Esophagus (tissue), 2 donors: ENCODE measurements at regions not wholly inside any gene's neighbourhood (a gene's known extent, or its start where the extent isn't known, plus 50 kb on each side); places are given as distances from the start of the nearest gene placed in this dataset.

Source experiments
- H3K27ac ChIP-seq, 2 donors: one replicate each; pipeline ENCODE4 v1.5.1; 2013; ENCODE audit warnings: low read depth in 2 of 2, mild to moderate bottlenecking in 2 of 2, inconsistent platforms in 1 of 2, low read length in 1 of 2, moderate library complexity in 1 of 2
- H3K27me3 ChIP-seq, 2 donors: one replicate each; pipeline ENCODE4 v1.6.1; 2013; ENCODE audit warnings: low read length in 2 of 2, control low read depth in 1 of 2, mild to moderate bottlenecking in 1 of 2; ENCODE audit not compliant: insufficient read depth in 2 of 2, control insufficient read depth in 1 of 2
- H3K36me3 ChIP-seq, 2 donors: one replicate each; pipeline ENCODE4 v1.6.1; 2013; ENCODE audit warnings: low read length in 1 of 2; ENCODE audit not compliant: control insufficient read depth in 2 of 2, insufficient read depth in 2 of 2
- H3K4me1 ChIP-seq, 2 donors: one replicate each; pipeline ENCODE4 v1.6.1; 2013; ENCODE audit warnings: low read length in 1 of 2; ENCODE audit not compliant: control insufficient read depth in 2 of 2, insufficient read depth in 2 of 2
- H3K4me3 ChIP-seq, 2 donors: one replicate each; pipeline ENCODE4 v1.5.1; 2013; ENCODE audit warnings: low read length in 2 of 2, mild to moderate bottlenecking in 2 of 2, low read depth in 1 of 2, moderate library complexity in 1 of 2
- H3K9me3 ChIP-seq, 2 donors: one replicate each; pipeline ENCODE4 v1.6.1; 2013; ENCODE audit warnings: mild to moderate bottlenecking in 2 of 2, low read depth in 1 of 2, low read length in 1 of 2, moderate library complexity in 1 of 2; ENCODE audit not compliant: control insufficient read depth in 2 of 2, insufficient read depth in 1 of 2
- WGBS, 2 donors: extraction: QIAGEN DNeasy Blood & Tissue Kit; methylation state at CpG; one replicate each; pipeline ENCODE4 v1.1.7; 2013; 5-methylcytosine and 5-hydroxymethylcytosine counted together
- donor health status: healthy with polysubstance abuse.
- donor health status: Bipolar disorder and iron deficiency.

DNA sequence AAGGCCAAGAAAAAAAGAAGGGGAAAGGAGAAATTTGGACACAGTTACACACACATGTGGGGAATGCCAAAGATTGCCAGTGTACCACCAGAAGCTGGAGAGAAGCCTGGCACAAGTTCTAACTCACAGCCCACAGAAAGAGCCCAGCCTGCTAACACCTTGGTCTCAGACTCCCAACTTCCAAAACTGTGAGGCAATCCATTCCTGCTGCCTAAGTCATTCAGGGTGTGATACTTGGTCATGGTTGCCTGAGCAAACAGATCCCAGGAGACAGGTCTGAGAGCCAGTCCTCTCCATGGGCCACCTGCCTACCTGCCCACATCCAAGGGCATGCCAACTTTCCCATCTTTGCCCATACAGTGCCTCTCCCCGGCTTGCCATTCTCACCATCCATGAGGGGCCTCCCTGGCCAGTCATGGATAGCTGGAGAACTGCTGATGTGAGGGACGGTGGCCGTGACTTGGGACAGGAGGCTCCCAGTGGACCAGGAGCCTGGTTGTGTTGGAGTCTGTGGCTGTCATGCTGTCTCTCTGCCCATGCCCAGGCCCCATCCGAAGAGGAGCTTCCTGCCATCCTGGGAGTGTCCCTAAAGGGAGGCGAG is 198.0 kb upstream of the RTL1 start:
- H3K36me3 ChIP-seq: no peaks in the 10 kb centered on the region
- no peaks in the 10 kb centered on the region for H3K27me3 ChIP-seq
- WGBS, 2 donors: 88 to 89% methylated on average over 5 of the region's 5 CpGs
- no peak overlapping the region for H3K27ac ChIP-seq
- no peaks in the 10 kb centered on the region for H3K4me1 ChIP-seq
- no peak overlapping the region for H3K4me3 ChIP-seq
- peaks cover 0 to 7% of the 10 kb centered on the region in 2 donors for H3K9me3 ChIP-seq

DNA sequence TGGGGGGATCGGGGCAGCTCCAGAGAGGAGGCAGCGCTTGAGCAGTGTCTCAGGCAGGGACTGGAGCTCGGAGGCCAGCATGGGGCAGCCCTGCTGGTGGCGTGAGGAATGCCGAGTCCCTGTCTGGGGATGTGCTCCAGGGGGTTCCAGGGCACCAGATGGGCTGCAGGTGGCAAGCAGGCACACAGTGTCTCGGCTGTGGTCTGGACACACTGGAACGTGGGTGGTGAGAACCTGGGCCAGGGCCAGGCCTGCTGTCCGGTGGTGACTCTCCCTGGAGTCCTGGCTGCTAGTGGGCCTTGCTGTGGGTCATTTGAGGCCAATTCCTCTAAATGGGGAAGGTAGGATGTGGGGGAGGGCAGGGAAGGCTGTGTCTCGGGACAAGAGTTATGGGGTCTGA is 199.4 kb upstream of the RTL1 start:
- H3K27me3 ChIP-seq: no peaks in the 10 kb centered on the region
- H3K4me3 ChIP-seq: no peak overlapping the region
- H3K9me3 ChIP-seq: peaks cover 0 to 7% of the 10 kb centered on the region in 2 donors
- WGBS, 2 donors: 82 to 83% methylated on average over 9 of the region's 9 CpGs
- no peak overlapping the region for H3K27ac ChIP-seq
- H3K36me3 ChIP-seq: no peaks in the 10 kb centered on the region
- no peaks in the 10 kb centered on the region for H3K4me1 ChIP-seq

GRCh38 chr14:101103321-101103901 is 199.9 kb upstream of the RTL1 start:
- Histone ChIP-seq H3K27ac (no peak overlapping the region), H3K4me3 (no peak overlapping the region), H3K4me1 (no peaks in the 10 kb centered on the region), H3K27me3 (no peaks in the 10 kb centered on the region), H3K9me3 (peaks cover 0 to 7% of the 10 kb centered on the region in 2 donors), H3K36me3 (no peaks in the 10 kb centered on the region)
- WGBS, 2 donors: 83 to 92% methylated on average over 25 to 26 of the region's 26 CpGs

DNA sequence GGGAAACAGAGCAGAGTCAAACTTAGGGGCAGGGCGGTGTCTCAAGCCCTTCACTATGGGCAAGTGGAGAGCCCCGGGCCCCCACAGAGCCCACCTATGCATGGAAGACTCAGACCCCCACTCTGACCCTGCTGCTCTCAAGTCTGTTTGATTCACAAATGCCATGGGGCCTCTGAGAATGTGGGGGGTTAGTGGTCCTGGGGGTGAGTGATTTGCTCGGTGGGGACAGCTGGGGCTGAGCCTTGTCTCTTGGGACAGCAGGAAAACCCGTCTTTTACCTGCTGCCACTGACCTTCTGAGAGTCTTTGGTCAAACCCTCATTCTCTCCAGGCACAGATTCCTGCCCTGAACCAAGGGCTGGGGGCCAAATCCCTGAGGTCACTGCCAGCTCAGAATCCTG is 201.0 kb upstream of the RTL1 start:
- 76 to 87% methylated on average over 4 of the region's 4 CpGs for WGBS, 2 donors
- Histone ChIP-seq H3K9me3 (peaks cover 0 to 7% of the 10 kb centered on the region in 2 donors), H3K27me3 (no peaks in the 10 kb centered on the region), H3K36me3 (no peaks in the 10 kb centered on the region), H3K4me1 (no peaks in the 10 kb centered on the region), H3K4me3 (no peak overlapping the region), H3K27ac (no peak overlapping the region)

DNA sequence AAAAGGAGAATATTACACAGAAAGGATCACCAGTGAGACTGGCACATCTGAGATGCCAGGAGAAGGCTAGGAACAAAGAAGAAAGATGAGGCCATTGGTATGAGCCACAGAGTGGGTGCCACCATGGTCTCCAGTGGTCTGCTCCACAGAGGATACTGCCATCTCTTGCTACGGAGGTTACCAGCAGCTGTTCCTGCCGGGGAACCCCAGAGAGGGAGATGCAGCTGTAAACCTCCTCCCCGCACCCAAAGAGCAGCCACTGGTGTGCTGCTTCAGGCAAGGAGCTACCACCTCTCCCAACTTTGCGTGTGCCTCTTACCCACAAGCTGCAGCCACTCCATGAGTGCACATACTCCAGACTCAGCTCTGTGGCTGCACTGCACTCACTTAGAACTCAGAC is 201.5 kb upstream of the RTL1 start:
- 83 to 93% methylated on average over 4 of the region's 4 CpGs for WGBS, 2 donors
- Histone ChIP-seq H3K27ac (no peak overlapping the region), H3K36me3 (no peaks in the 10 kb centered on the region), H3K9me3 (peaks cover 0 to 7% of the 10 kb centered on the region in 2 donors), H3K4me1 (no peaks in the 10 kb centered on the region), H3K27me3 (no peaks in the 10 kb centered on the region), H3K4me3 (no peak overlapping the region)

DNA sequence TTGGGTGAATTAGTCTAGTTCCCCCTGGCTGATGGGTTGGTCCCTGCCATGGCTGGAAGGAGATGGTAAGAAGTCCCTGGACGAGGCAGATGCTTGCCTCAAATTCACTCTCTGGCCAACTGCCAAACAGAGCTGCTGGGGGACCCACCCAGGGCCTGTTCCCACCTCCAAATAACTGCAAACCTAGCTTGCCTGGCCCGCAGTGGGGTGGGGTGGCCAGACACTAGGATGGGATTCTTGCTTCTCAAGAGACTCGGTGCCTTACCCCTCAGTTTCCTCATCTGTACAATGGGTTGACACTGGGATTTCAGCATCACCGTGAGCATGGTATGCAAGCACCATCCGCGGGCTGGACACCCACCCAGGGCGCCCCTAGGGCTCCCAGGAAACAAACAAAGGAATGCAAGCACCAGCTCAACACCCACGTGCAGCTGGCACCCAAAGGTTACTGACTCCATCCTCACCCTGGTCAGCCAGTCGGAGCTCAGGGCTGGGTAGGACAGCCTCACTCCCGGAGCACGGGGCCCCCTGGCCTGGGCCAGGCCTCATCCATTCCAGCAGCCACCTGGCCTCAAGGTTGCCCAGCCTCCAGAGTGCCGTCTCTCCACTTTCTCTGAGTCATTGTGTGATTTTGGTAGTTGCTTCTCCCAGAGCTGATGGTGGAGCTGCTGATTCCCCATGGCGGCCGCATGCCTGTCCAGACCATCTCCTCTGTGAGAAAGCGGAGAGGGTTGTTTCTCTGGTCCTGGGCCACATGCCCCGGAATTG is 205.2 kb upstream of the RTL1 start:
- Histone ChIP-seq H3K9me3 (peaks cover 0 to 2% of the 10 kb centered on the region in 2 donors), H3K36me3 (no peaks in the 10 kb centered on the region), H3K4me3 (no peak overlapping the region), H3K27me3 (no peaks in the 10 kb centered on the region), H3K27ac (no peak overlapping the region), H3K4me1 (no peaks in the 10 kb centered on the region)
- 87 to 88% methylated on average over 16 of the region's 16 CpGs for WGBS, 2 donors

DNA sequence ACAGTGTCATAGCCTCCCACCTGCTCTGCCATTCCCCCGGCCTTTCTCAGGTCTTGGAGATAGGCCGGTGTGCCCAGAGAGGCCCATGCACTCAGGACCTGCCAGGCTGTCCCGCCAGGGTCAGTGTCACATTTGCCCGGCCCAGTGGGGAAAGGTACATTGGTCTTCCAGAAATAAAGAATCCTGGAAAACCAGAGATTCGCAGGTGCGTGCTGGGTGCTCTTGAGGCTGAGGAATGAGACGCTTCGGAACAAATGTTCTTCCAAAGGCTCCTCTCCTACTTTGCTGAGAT is 205.8 kb upstream of the RTL1 start:
- H3K27me3 ChIP-seq: no peaks in the 10 kb centered on the region
- 85 to 92% methylated on average over 8 of the region's 8 CpGs for WGBS, 2 donors
- no peak overlapping the region for H3K27ac ChIP-seq
- no peaks in the 10 kb centered on the region for H3K4me1 ChIP-seq
- no peak overlapping the region for H3K4me3 ChIP-seq
- peaks cover 0 to 2% of the 10 kb centered on the region in 2 donors for H3K9me3 ChIP-seq
- no peaks in the 10 kb centered on the region for H3K36me3 ChIP-seq

DNA sequence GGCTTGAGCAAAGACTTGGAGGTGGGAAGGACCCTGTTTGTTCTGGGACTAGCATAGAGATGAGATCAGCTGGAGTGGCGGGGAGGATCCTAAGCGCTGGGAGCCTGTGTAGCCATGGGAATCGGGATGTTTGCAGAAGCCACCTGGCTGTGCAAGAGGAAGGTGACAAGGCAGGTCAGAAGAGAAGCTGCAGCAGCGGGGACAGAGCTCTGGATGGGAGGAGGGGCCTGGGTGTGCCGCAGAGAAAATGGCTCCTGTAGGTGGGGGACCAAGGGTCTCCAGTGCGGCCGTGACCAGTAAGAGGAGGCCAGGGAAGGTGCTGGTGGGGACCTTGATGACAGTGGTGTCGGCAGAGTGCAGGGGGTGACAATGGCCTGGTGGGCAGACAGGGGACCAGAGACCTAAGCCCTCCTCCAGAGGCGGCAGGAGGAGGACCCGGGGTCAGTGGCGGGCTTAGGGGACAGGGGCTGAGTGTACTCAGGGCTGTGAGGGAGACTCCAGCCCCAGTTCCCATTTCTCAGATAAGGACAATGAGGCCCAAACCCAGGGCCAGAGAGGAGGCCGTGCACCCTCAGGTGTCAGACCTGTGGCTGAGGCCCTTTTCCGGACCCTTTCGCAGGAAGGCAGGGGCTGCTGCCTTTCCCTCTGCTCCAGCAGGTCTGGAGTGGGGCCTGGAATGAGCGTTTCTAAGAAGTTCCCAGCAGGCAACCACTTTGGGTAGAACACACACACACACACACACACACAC is 206.6 kb upstream of the RTL1 start:
- peaks cover 0 to under 1% of the 10 kb centered on the region in 2 donors for H3K9me3 ChIP-seq
- no peaks in the 10 kb centered on the region for H3K27me3 ChIP-seq
- H3K4me1 ChIP-seq: no peaks in the 10 kb centered on the region
- WGBS, 2 donors: 80 to 85% methylated on average over 15 of the region's 15 CpGs
- H3K4me3 ChIP-seq: no peak overlapping the region
- no peaks in the 10 kb centered on the region for H3K36me3 ChIP-seq
- H3K27ac ChIP-seq: no peak overlapping the region

GRCh38 chr14:101110729-101111619 is 207.5 kb upstream of the RTL1 start:
- H3K27me3 ChIP-seq: no peaks in the 10 kb centered on the region
- 71 to 78% methylated on average over 22 of the region's 22 CpGs for WGBS, 2 donors
- H3K4me1 ChIP-seq: no peaks in the 10 kb centered on the region
- H3K9me3 ChIP-seq: no peaks in the 10 kb centered on the region
- no peaks in the 10 kb centered on the region for H3K36me3 ChIP-seq
- H3K4me3 ChIP-seq: no peak overlapping the region
- no peak overlapping the region for H3K27ac ChIP-seq
